Spleen (tissue), 11 donors: ENCODE measurements at regions not wholly inside any gene's neighbourhood (a gene's known extent, or its start where the extent isn't known, plus 50 kb on each side); places are given as distances from the start of the nearest gene placed in this dataset.

Source experiments
- DNase-seq: peaks from one replicate; pipeline ENCODE4 v3.0.0-alpha.2; 2020
- H3K27ac ChIP-seq, 8 donors: fragments of 200-600 bp; sonication (generic) in 7 of 8; 1 replicate in 4 of 8; 2 replicates in 4 of 8; pipeline versions ENCODE4 v1.5.0 to v1.8.0; 2016 to 2021; ENCODE audit warnings: inconsistent platforms in 4 of 8, mild to moderate bottlenecking in 4 of 8, moderate library complexity in 1 of 8
- H3K27me3 ChIP-seq, 7 donors: fragments of 200-600 bp; sonication (generic) in 6 of 7; replicated peaks in 1 of 7; 1 replicate in 4 of 7; 2 replicates in 3 of 7; pipeline versions ENCODE4 v1.5.0 to v1.8.0; 2016 to 2021; ENCODE audit warnings: inconsistent platforms in 3 of 7, mild to moderate bottlenecking in 1 of 7
- H3K36me3 ChIP-seq, 6 donors: fragments of 200-600 bp; sonication (generic) in 5 of 6; 1 replicate in 4 of 6; 2 replicates in 2 of 6; pipeline versions ENCODE4 v1.5.0 to v1.8.0; 2016 to 2021; ENCODE audit warnings: inconsistent platforms in 2 of 6
- H3K4me1 ChIP-seq, 6 donors: fragments of 200-600 bp; sonication (generic) in 5 of 6; 1 replicate in 3 of 6; 2 replicates in 3 of 6; pipeline versions ENCODE4 v1.5.0 to v1.8.0; 2016 to 2021; ENCODE audit warnings: inconsistent platforms in 3 of 6
- H3K4me3 ChIP-seq, 8 donors: fragments of 200-600 bp; sonication (generic) in 7 of 8; 1 replicate in 4 of 8; 2 replicates in 4 of 8; pipeline versions ENCODE4 v1.5.0 to v1.8.0; 2016 to 2021; ENCODE audit warnings: inconsistent platforms in 4 of 8, mild to moderate bottlenecking in 4 of 8, moderate library complexity in 2 of 8
- H3K9me3 ChIP-seq, 8 donors: fragments of 200-600 bp; sonication (generic) in 7 of 8; 1 replicate in 4 of 8; 2 replicates in 4 of 8; pipeline versions ENCODE4 v1.5.0 to v1.8.0; 2016 to 2021; ENCODE audit warnings: inconsistent platforms in 4 of 8
- CTCF ChIP-seq, 11 experiments: fragments of 200-600 bp in 7 of 11; fragments of 450-650 bp in 4 of 11; sonication (generic) in 4 of 11; IDR thresholded peaks in 8 of 11; conservative IDR thresholded peaks in 3 of 11; 1 replicate in 7 of 11; 2 replicates in 4 of 11; pipeline versions ENCODE4 v1.4.0 to v1.8.0; 2016 to 2021; ENCODE audit warnings: antibody characterized with exemption in 11 of 11, inconsistent platforms in 4 of 11, mild to moderate bottlenecking in 1 of 11
- POLR2A ChIP-seq, 3 donors: fragments of 450-650 bp; IDR thresholded peaks; one replicate each; pipeline ENCODE4 v1.5.1; 2017; ENCODE audit warnings: antibody characterized with exemption in 3 of 3, mild to moderate bottlenecking in 1 of 3
- POLR2AphosphoS5 ChIP-seq, 3 donors: sonication (generic); formaldehyde crosslinking; IDR thresholded peaks; one replicate each; pipeline ENCODE4 v1.5.1; 2017; ENCODE audit warnings: antibody characterized with exemption in 3 of 3
- WGBS, 5 donors: extraction: QIAGEN DNeasy Blood & Tissue Kit in 3 of 5; methylation state at CpG; one replicate each; pipeline versions ENCODE4 v1.1.5 to v1.1.7; 2013 to 2018; 5-methylcytosine and 5-hydroxymethylcytosine counted together
- intact Hi-C: fragments of 100-400 bp; cut with DNase I; formaldehyde crosslinking; loops from one replicate; pipeline ENCODE4 v1.15.0; 2023; ENCODE audit warnings: low total_unique reads
- donor health status: healthy with polysubstance abuse.
- donor health status: DM: no; HTN: no; CAD: no; lungs with moderate emphysema.
- donor health status: DM: no; HTN: no; CAD: no.
- donor health status: Bipolar disorder and iron deficiency.
- donor health status: healthy.
- donor health status: DM: no; HTN: no; CAD: no.
- donor health status: DM: yes; HTN: yes; CAD: no.

- 69 to 84% (median 70%) methylated on average over 3 of the region's 3 CpGs for WGBS, 5 donors
- TF ChIP-seq POLR2A (IDR thresholded peaks at IDR 0.05) (no peak), POLR2AphosphoS5 (IDR thresholded peaks at IDR 0.05) (no peak), CTCF (IDR thresholded peaks at IDR 0.05 in 8 of 11, conservative IDR thresholded peaks at IDR 0.05 in 3 of 11) (no peak)
- Histone ChIP-seq H3K36me3 (no peaks in the 10 kb centered on the region), H3K9me3 (peaks cover 0 to 17% (median 10%) of the 10 kb centered on the region in 8 donors), H3K27me3 (no peaks in the 10 kb centered on the region), H3K4me3 (no peak overlapping the region), H3K4me1 (no peaks in the 10 kb centered on the region), H3K27ac (no peak overlapping the region)
- intact Hi-C loops, result no loop called here
- DNase-seq, result no peak
Measured at GRCh38 chr5:109944461-109944860, 254.7 kb downstream of the MAN2A1 start.

- Histone ChIP-seq H3K4me1 (no peaks in the 10 kb centered on the region), H3K9me3 (peaks cover 0 to 9% (median 6%) of the 10 kb centered on the region in 8 donors), H3K27ac (no peak overlapping the region), H3K4me3 (no peak overlapping the region), H3K27me3 (no peaks in the 10 kb centered on the region), H3K36me3 (no peaks in the 10 kb centered on the region)
- TF ChIP-seq CTCF (IDR thresholded peaks at IDR 0.05 in 8 of 11, conservative IDR thresholded peaks at IDR 0.05 in 3 of 11) (no peak), POLR2A (IDR thresholded peaks at IDR 0.05) (no peak), POLR2AphosphoS5 (IDR thresholded peaks at IDR 0.05) (no peak)
- DNase-seq, result no peak
- WGBS, 5 donors, result 73 to 82% (median 77%) methylated on average over 6 of the region's 6 CpGs
- intact Hi-C loops, result no loop called here
Measured at GRCh38 chr5:109945097-109945678, 255.5 kb downstream of the MAN2A1 start.

GRCh38 chr5:109945723-109946480 is 256.2 kb downstream of the MAN2A1 start:
- H3K9me3 ChIP-seq, result peaks cover 0 to 2% (median under 1%) of the 10 kb centered on the region in 8 donors
- H3K36me3 ChIP-seq, result no peaks in the 10 kb centered on the region
- no peak for DNase-seq
- no peak overlapping the region for H3K27ac ChIP-seq
- 83 to 94% (median 88%) methylated on average over 2 of the region's 2 CpGs for WGBS, 5 donors
- no peaks in the 10 kb centered on the region for H3K4me1 ChIP-seq
- no peak overlapping the region for H3K4me3 ChIP-seq
- H3K27me3 ChIP-seq, result no peaks in the 10 kb centered on the region
- intact Hi-C loops, result no loop called here
- no peak for TF ChIP-seq POLR2AphosphoS5 (IDR thresholded peaks at IDR 0.05)
- TF ChIP-seq POLR2A (IDR thresholded peaks at IDR 0.05), result no peak
- no peak for TF ChIP-seq CTCF (IDR thresholded peaks at IDR 0.05 in 8 of 11, conservative IDR thresholded peaks at IDR 0.05 in 3 of 11)

- Histone ChIP-seq H3K27me3 (no peaks in the 10 kb centered on the region), H3K4me3 (no peak overlapping the region), H3K4me1 (no peaks in the 10 kb centered on the region), H3K9me3 (no peaks in the 10 kb centered on the region), H3K36me3 (no peaks in the 10 kb centered on the region), H3K27ac (no peak overlapping the region)
- WGBS, 5 donors, result 57 to 81% (median 70%) methylated on average over 4 of the region's 4 CpGs
- no peak for DNase-seq
- TF ChIP-seq POLR2AphosphoS5 (IDR thresholded peaks at IDR 0.05) (no peak), CTCF (IDR thresholded peaks at IDR 0.05 in 8 of 11, conservative IDR thresholded peaks at IDR 0.05 in 3 of 11) (no peak), POLR2A (IDR thresholded peaks at IDR 0.05) (no peak)
- intact Hi-C loops, result no loop called here
Measured at GRCh38 chr5:109946610-109947009, 256.9 kb downstream of the MAN2A1 start.
